SK-N-SH (cell line): ENCODE measurements at regions not wholly inside any gene's neighbourhood (a gene's known extent, or its start where the extent isn't known, plus 50 kb on each side); places are given as distances from the start of the nearest gene placed in this dataset.

Experiments used
- FOSL2 ChIP-seq: IDR thresholded peaks from 2 replicates; pipeline ENCODE4 v1.4.0; 2012; ENCODE audit warnings: low read depth, mild to moderate bottlenecking, moderate library complexity, borderline replicate concordance
- TF ChIP-seq, protein P1 (sequence below): fragments of 200-600 bp; sonication (generic); IDR thresholded peaks from 2 replicates; pipeline ENCODE4 v1.6.1; 2017; ENCODE audit warnings: antibody characterized with exemption, mild to moderate bottlenecking, moderate library complexity

DNA sequence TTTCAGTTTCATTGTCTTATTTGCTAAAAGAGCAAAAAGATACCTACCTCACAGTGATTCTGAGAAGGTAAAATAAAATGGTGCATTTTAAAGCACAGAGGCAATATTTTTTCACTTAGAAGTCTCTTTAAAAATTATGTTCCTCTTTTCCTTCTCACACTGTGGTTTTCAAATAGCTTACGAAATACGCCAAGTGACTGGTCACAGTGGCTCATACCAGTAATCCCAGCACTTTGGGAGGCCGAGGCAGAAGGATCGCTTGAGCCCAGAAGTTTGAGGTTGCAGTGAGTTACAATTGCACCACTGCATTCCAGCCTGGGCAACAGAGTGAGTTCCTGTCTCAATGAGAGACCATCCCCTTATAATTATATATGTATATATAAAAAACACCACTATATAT, 372.6 kb downstream of the FBXO8 start:
- TF ChIP-seq FOSL2 = no peak
- TF ChIP-seq, protein P1, sequence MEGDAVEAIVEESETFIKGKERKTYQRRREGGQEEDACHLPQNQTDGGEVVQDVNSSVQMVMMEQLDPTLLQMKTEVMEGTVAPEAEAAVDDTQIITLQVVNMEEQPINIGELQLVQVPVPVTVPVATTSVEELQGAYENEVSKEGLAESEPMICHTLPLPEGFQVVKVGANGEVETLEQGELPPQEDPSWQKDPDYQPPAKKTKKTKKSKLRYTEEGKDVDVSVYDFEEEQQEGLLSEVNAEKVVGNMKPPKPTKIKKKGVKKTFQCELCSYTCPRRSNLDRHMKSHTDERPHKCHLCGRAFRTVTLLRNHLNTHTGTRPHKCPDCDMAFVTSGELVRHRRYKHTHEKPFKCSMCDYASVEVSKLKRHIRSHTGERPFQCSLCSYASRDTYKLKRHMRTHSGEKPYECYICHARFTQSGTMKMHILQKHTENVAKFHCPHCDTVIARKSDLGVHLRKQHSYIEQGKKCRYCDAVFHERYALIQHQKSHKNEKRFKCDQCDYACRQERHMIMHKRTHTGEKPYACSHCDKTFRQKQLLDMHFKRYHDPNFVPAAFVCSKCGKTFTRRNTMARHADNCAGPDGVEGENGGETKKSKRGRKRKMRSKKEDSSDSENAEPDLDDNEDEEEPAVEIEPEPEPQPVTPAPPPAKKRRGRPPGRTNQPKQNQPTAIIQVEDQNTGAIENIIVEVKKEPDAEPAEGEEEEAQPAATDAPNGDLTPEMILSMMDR = no peak
